ENCODE measurements at regions not wholly inside any gene's neighbourhood (a gene's known extent, or its start where the extent isn't known, plus 50 kb on each side); places are given as distances from the start of the nearest gene placed in this dataset.

GRCh38 chr15:36362509-36362915 lies 216.9 kb upstream of the CDIN1 start:
- TF ChIP-seq CTCF (IDR thresholded peaks at IDR 0.05): no peak
- no peak for TF ChIP-seq POLR2A (IDR thresholded peaks at IDR 0.05)
- Histone ChIP-seq H3K36me3 (no peaks in the 10 kb centered on the region), H3K9me3 (no peaks in the 10 kb centered on the region), H3K27me3 (no peaks in the 10 kb centered on the region), H3K4me1 (peaks cover 0 to 7% (median 0%) of the 10 kb centered on the region in 3 donors), H3K27ac (no peak overlapping the region), H3K4me3 (no peak overlapping the region)
- DNase-seq: no peak
- 85 to 87% methylated on average over 7 of the region's 7 CpGs for WGBS, 2 donors
- intact Hi-C loops (cut with DNase I): no loop called here

- no peaks in the 10 kb centered on the region for H3K9me3 ChIP-seq
- H3K4me3 ChIP-seq: no peak overlapping the region
- H3K27ac ChIP-seq: no peak overlapping the region
- H3K4me1 ChIP-seq: no peaks in the 10 kb centered on the region
- intact Hi-C loops (cut with DNase I): no loop called here
- 45 to 59% methylated on average over 4 of the region's 4 CpGs for WGBS, 2 donors
- H3K36me3 ChIP-seq: no peaks in the 10 kb centered on the region
- TF ChIP-seq CTCF (IDR thresholded peaks at IDR 0.05) (no peak), POLR2A (IDR thresholded peaks at IDR 0.05) (no peak)
- H3K27me3 ChIP-seq: no peaks in the 10 kb centered on the region
- DNase-seq: no peak
Measured at GRCh38 chr15:36363335-36363734, 216.1 kb upstream of the CDIN1 start.

- H3K9me3 ChIP-seq: no peaks in the 10 kb centered on the region
- TF ChIP-seq CTCF (IDR thresholded peaks at IDR 0.05): no peak
- TF ChIP-seq POLR2A (IDR thresholded peaks at IDR 0.05): no peak
- intact Hi-C loops (cut with DNase I): no loop called here
- H3K4me1 ChIP-seq: no peaks in the 10 kb centered on the region
- WGBS, 2 donors: 57 to 62% methylated on average over 3 of the region's 3 CpGs
- no peaks in the 10 kb centered on the region for H3K36me3 ChIP-seq
- H3K27me3 ChIP-seq: no peaks in the 10 kb centered on the region
- no peak for DNase-seq
- H3K27ac ChIP-seq: no peak overlapping the region
- no peak overlapping the region for H3K4me3 ChIP-seq
Measured at GRCh38 chr15:36364377-36364776, 215.0 kb upstream of the CDIN1 start.

- H3K4me1 ChIP-seq: no peaks in the 10 kb centered on the region
- WGBS, 2 donors: 33 to 53% methylated on average over 2 of the region's 2 CpGs
- no peak for DNase-seq
- H3K27me3 ChIP-seq: no peaks in the 10 kb centered on the region
- H3K27ac ChIP-seq: no peak overlapping the region
- intact Hi-C loops (cut with DNase I): no loop called here
- H3K9me3 ChIP-seq: no peaks in the 10 kb centered on the region
- no peak overlapping the region for H3K4me3 ChIP-seq
- H3K36me3 ChIP-seq: no peaks in the 10 kb centered on the region
- no peak for TF ChIP-seq CTCF (IDR thresholded peaks at IDR 0.05)
- TF ChIP-seq POLR2A (IDR thresholded peaks at IDR 0.05): no peak
Measured at GRCh38 chr15:36365963-36366362, 213.5 kb upstream of the CDIN1 start.

GRCh38 chr15:36370051-36370730 lies 209.2 kb upstream of the CDIN1 start:
- no peaks in the 10 kb centered on the region for H3K9me3 ChIP-seq
- H3K27me3 ChIP-seq: no peaks in the 10 kb centered on the region
- no peak for TF ChIP-seq CTCF (IDR thresholded peaks at IDR 0.05)
- no peak for TF ChIP-seq POLR2A (IDR thresholded peaks at IDR 0.05)
- H3K4me1 ChIP-seq: no peaks in the 10 kb centered on the region
- H3K27ac ChIP-seq: no peak overlapping the region
- 61 to 67% methylated on average over 3 of the region's 3 CpGs for WGBS, 2 donors
- intact Hi-C loops (cut with DNase I): no loop called here
- no peak overlapping the region for H3K4me3 ChIP-seq
- DNase-seq: no peak
- no peaks in the 10 kb centered on the region for H3K36me3 ChIP-seq

Measured in esophagus squamous epithelium (tissue), 5 donors.